Fibroblast of lung (primary cell): ENCODE measurements at regions not wholly inside any gene's neighbourhood (a gene's known extent, or its start where the extent isn't known, plus 50 kb on each side); places are given as distances from the start of the nearest gene placed in this dataset.

Source experiments
- DNase-seq, 2 donors: peaks; one replicate each; pipeline versions ENCODE4 v3.0.0 to v3.0.0-alpha.2; 2010; ENCODE audit warnings: low read depth in 2 of 2
- H2AFZ ChIP-seq: 2 replicates; pipeline ENCODE4 v1.5.1; 2012; ENCODE audit warnings: low read length, control low read depth, inconsistent platforms
- H3K27ac ChIP-seq: 2 replicates; pipeline ENCODE4 v1.5.1; 2011; ENCODE audit warnings: low read length, control low read depth; ENCODE audit not compliant: insufficient read depth
- H3K27me3 ChIP-seq: 2 replicates; pipeline ENCODE4 v1.5.1; 2011; ENCODE audit warnings: mild to moderate bottlenecking, low read length; ENCODE audit not compliant: control insufficient read depth, insufficient read depth
- H3K36me3 ChIP-seq: 2 replicates; pipeline ENCODE4 v1.5.1; 2011; ENCODE audit warnings: low read length; ENCODE audit not compliant: control insufficient read depth, insufficient read depth
- H3K4me1 ChIP-seq: 2 replicates; pipeline ENCODE4 v1.5.1; 2011; ENCODE audit warnings: low read length; ENCODE audit not compliant: control insufficient read depth, insufficient read depth; ENCODE audit errors: extremely low read depth
- H3K4me2 ChIP-seq: 2 replicates; pipeline ENCODE4 v1.5.1; 2011; ENCODE audit warnings: low read length, control low read depth; ENCODE audit not compliant: insufficient read depth; ENCODE audit errors: extremely low read depth
- H3K4me3 ChIP-seq, 4 experiments: fragments of 200-600 bp in 1 of 4; sonication (generic) in 1 of 4; replicated peaks in 1 of 4; 2 replicates each; pipeline ENCODE4 v1.5.1; 2011 to 2016; ENCODE audit warnings: low read length in 4 of 4, low read depth in 3 of 4, mild to moderate bottlenecking in 3 of 4, control low read depth in 2 of 4, inconsistent platforms in 1 of 4, mixed read lengths in 1 of 4; ENCODE audit not compliant: insufficient read depth in 1 of 4; ENCODE audit errors: control extremely low read depth in 1 of 4
- H3K79me2 ChIP-seq: 2 replicates; pipeline ENCODE4 v1.5.1; 2012; ENCODE audit warnings: mild to moderate bottlenecking, low read length, inconsistent platforms; ENCODE audit not compliant: control insufficient read depth, insufficient read depth
- H3K9ac ChIP-seq: 2 replicates; pipeline ENCODE4 v1.5.1; 2011; ENCODE audit warnings: mild to moderate bottlenecking, low read length, control low read depth; ENCODE audit not compliant: insufficient read depth
- H3K9me3 ChIP-seq: 2 replicates; pipeline ENCODE4 v1.5.1; 2012; ENCODE audit warnings: low read depth, low read length; ENCODE audit not compliant: control insufficient read depth, insufficient read depth
- H4K20me1 ChIP-seq: 2 replicates; pipeline ENCODE4 v1.5.1; 2011; ENCODE audit warnings: low read length; ENCODE audit not compliant: control insufficient read depth, insufficient read depth; ENCODE audit errors: extremely low read depth
- CTCF ChIP-seq, 2 donors: IDR thresholded peaks in 1 of 2; conservative IDR thresholded peaks in 1 of 2; 1 replicate in 1 of 2; 2 replicates in 1 of 2; pipeline ENCODE4 v1.5.1; 2011 to 2012; ENCODE audit warnings: low read length in 2 of 2, control low read depth in 1 of 2, inconsistent platforms in 1 of 2, low read depth in 1 of 2, mild to moderate bottlenecking in 1 of 2
- EZH2 ChIP-seq: IDR thresholded peaks from 2 replicates; pipeline ENCODE4 v1.5.1; 2012; ENCODE audit warnings: low read length, control low read depth, mild to moderate bottlenecking; ENCODE audit errors: missing control alignments

- Histone ChIP-seq H3K9ac (no peak overlapping the region), H2AFZ (no peak overlapping the region), H3K4me2 (no peak overlapping the region), H3K27me3 (no peaks in the 10 kb centered on the region), H3K27ac (no peak overlapping the region), H3K4me1 (no peaks in the 10 kb centered on the region), H3K9me3 (no peaks in the 10 kb centered on the region), H4K20me1 (no peaks in the 10 kb centered on the region), H3K36me3 (no peaks in the 10 kb centered on the region), H3K79me2 (no peaks in the 10 kb centered on the region), H3K4me3 (no peak overlapping the region)
- TF ChIP-seq EZH2 (no peak), CTCF (conservative IDR thresholded peaks at IDR 0.05 in 1 of 2, IDR thresholded peaks at IDR 0.05 in 1 of 2; ENCODE audit: low read depth in 1 of 2, low read length in 2 of 2) (no peak)
- DNase-seq, result no peak
These were observed 676.9 kb downstream of the SMARCA1 start for GRCh38 chrX:128846385-128846784.

GRCh38 chrX:128818690-128819089 lies 704.6 kb downstream of the SMARCA1 start:
- Histone ChIP-seq H3K4me3 (no peak overlapping the region), H3K4me1 (no peaks in the 10 kb centered on the region), H3K9me3 (no peaks in the 10 kb centered on the region), H4K20me1 (no peaks in the 10 kb centered on the region), H3K27me3 (no peaks in the 10 kb centered on the region), H3K4me2 (no peak overlapping the region), H3K9ac (no peak overlapping the region), H2AFZ (no peak overlapping the region), H3K36me3 (no peaks in the 10 kb centered on the region), H3K79me2 (no peaks in the 10 kb centered on the region), H3K27ac (no peak overlapping the region)
- DNase-seq, result no peak
- TF ChIP-seq CTCF (conservative IDR thresholded peaks at IDR 0.05 in 1 of 2, IDR thresholded peaks at IDR 0.05 in 1 of 2; ENCODE audit: low read depth in 1 of 2, low read length in 2 of 2) (no peak), EZH2 (no peak)

GRCh38 chrX:128816919-128817318 lies 706.4 kb downstream of the SMARCA1 start:
- no peak overlapping the region for H3K4me2 ChIP-seq
- H4K20me1 ChIP-seq, result no peaks in the 10 kb centered on the region
- H3K27ac ChIP-seq, result no peak overlapping the region
- no peak overlapping the region for H3K4me3 ChIP-seq
- H2AFZ ChIP-seq, result no peak overlapping the region
- no peak overlapping the region for H3K9ac ChIP-seq
- H3K36me3 ChIP-seq, result no peaks in the 10 kb centered on the region
- H3K79me2 ChIP-seq, result no peaks in the 10 kb centered on the region
- H3K4me1 ChIP-seq, result no peaks in the 10 kb centered on the region
- DNase-seq, result no peak
- no peaks in the 10 kb centered on the region for H3K27me3 ChIP-seq
- no peaks in the 10 kb centered on the region for H3K9me3 ChIP-seq
- TF ChIP-seq EZH2 (no peak), CTCF (conservative IDR thresholded peaks at IDR 0.05 in 1 of 2, IDR thresholded peaks at IDR 0.05 in 1 of 2; ENCODE audit: low read depth in 1 of 2, low read length in 2 of 2) (no peak)
